ENCODE measurements at regions not wholly inside any gene's neighbourhood (a gene's known extent, or its start where the extent isn't known, plus 50 kb on each side); places are given as distances from the start of the nearest gene placed in this dataset.

GRCh38 chr3:31185062-31185357 is 290.5 kb upstream of the GADL1 start:
- TF ChIP-seq CTCF (IDR thresholded peaks at IDR 0.05) (no peak), POLR2A (IDR thresholded peaks at IDR 0.05) (no peak)

Measured in vagina (tissue), 2 donors.